Activated naive CD8-positive, alpha-beta T cell treated with anti-CD3 and anti-CD28 coated beads, Interleukin-2, amount 50 U/mL, for 16 hours (primary cell): ENCODE measurements at regions not wholly inside any gene's neighbourhood (a gene's known extent, or its start where the extent isn't known, plus 50 kb on each side); places are given as distances from the start of the nearest gene placed in this dataset.
"Not testable (repeated sequence)": the region's sequence is repeated elsewhere in the genome, so short reads cannot be mapped to it uniquely, and the experiment has no call there.

Source experiments
- DNase-seq: peaks from one replicate; pipeline ENCODE4 v3.0.0-alpha.2; 2020; ENCODE audit warnings: low read depth, low spot score

- DNase-seq, result no peak
Measured at GRCh38 chr1:78715181-78715661, 65.6 kb downstream of the IFI44 start.

GRCh38 chr1:78716186-78716585, 66.6 kb downstream of the IFI44 start:
- no peak for DNase-seq

DNA sequence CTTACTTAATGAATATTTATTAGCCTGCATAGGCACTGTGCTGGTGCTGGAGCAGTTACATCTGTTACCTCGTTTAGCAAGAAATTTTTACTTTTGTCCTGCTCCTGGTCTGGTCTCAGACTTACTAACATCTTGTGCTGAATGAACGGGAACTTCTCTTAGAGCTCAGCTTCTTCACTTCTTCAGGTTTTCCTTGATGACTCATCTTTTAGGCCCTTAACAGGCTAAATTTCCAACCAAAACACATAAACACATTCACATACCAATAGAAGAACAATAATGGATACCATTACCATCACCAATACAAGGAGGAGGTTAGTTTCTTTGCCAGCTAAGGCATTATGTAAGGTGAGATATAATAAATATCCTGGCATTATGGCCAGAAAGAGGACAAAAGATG, 68.9 kb downstream of the IFI44 start:
- DNase-seq, result no peak

- no peak for DNase-seq
Measured at GRCh38 chr1:78721136-78721535, 71.5 kb downstream of the IFI44 start.

DNA sequence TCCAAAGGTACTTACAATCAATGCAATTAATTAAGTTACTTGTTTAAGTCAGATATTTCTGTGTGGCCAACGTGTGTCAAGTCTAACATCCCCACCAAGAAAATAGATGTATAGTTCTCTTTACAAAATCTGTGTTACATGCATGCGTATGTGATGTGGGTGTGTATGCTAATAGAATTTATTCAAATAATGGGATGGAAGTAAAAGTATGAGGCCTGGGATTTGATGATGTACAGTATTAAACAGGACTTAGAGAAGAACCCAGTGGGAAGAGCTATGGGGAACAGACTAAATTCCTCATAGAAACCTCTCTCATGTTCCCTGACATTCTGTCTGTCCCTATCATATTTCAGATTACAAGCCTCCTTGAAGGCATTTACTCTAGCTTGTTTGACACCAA, 72.5 kb downstream of the IFI44 start:
- DNase-seq, result no peak

DNA sequence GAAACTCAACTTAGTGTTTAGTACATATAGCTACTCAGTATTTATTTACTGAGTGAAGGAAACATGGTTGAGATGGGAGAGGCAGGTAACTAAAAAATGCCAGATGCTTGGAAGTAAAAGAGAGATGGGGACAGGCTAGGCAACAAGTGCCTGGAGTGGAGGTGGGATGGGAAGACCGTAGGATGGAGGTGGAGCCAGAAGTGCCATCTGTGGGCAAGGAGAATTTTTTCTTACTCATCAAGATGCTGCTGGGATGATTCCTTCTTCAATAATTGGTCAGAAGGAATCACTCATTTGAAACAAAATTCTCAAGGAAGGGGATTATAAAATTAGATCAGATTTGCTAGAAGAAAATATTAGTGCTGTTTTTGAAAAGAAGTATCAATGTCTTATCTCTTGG, 72.9 kb downstream of the IFI44 start:
- DNase-seq, result no peak

DNA sequence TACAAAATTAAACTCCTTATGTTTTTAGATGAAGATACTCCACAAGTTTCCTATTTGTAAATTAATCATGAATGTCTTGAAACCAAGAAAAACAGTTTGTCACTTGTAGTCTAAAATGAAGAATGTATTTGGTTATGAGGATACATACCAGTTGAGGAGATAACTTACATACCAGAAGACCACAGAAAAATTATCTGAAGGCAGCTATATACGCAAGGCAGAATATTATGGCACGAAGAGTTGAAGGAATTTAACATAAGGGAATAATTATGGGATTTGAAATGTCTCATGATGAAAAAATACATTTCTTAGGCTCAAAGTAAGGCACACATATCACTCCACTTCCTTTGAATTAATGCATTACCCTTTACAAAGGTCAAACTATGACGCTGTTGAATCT, 73.3 kb downstream of the IFI44 start:
- no peak for DNase-seq

DNA sequence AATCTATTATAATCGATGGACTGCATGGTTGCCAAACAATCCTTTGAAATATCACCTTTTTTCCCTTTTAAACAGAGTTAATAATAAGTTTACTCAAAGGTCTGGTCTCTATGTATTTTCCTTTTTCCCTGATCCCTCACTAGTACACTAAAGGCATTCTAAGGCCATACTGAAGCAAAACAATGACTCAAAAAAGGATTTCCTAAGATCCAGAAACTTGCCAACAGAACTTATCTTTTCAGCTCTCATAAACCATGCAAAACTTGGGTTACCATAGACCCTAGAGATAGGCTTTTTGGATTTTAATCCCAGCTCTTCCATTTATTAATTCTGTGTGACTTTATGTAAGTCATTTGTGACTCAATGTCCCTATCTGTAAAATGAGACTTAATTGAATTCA, 77.1 kb downstream of the IFI44 start:
- no peak for DNase-seq

DNA sequence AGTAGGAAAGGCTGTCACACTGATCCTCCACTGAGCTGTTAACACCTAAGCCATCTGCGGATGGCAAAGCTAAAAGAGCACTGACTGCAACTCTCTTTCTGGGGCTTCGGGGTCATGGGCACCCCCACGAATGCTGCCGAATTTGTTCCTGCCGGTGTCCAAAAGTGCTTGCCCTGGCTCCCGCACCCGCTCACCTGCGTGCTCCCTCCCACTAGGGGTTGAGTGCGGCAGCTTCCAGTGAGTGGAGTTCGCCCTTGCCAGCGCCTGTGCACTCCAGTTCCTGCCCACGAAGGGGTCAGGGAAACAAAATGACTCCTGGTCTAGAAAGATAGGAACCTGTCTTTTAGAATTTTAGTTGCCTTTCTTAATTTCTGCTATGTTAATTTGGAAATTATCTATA, 78.7 kb downstream of the IFI44 start:
- DNase-seq, result no peak

- DNase-seq, result no peak
Measured at GRCh38 chr1:78730054-78730453, 80.4 kb downstream of the IFI44 start.

DNA sequence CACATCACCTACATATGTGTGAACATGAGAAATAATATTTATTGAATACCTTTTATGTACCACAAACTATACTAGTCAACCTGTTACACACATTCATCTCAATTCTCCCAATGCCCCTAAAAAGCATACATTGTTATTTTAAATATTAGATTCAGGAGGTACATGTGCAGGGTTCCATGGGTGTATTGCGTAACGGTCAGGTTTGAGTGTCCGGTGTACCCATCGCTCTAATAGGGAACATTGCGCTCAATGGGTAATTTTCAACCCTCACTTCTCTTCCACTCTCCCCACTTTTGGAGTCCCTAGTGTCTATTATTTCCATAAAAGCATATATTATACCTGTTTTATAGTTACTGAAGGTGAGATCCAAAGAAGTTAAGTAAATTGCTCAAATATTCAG, 82.0 kb downstream of the IFI44 start:
- no peak for DNase-seq

DNA sequence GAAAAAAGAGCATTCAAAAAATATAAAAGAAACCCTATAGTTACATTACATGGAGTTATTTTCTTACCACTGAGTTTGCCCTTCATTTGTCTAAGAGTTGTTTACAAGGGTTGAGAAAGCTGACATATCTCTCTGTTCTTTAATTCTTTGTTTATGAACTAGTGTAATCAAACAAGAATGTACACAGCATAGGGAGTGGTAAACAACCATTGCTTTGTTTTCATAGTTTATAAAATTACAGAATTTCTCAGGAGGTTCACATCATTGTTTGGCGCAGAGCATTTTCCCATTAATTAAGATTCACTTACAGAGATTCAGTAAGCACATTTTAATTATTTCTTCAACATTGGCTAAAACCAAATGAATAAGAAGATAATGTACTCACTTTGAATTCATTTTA, 87.6 kb downstream of the IFI44 start:
- no peak for DNase-seq

DNA sequence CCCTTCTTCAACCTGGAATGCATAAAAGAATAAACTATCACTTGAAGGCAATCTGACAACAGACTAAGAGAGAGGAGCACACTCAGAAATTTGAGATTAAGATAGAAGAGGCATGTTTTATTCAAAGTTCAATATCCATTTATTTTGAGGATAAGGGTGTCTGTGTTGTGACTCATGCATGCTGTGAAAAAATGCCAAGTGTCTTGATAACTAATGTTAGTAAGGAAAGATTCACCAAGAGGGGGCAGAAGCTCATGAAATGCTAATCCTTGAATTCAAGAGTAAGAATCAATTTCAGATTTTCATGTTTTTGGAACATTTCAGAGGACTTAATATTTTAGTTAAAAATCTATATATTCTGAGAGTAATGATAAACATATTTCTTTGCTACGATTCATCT, 94.0 kb downstream of the IFI44 start:
- DNase-seq, result no peak

DNA sequence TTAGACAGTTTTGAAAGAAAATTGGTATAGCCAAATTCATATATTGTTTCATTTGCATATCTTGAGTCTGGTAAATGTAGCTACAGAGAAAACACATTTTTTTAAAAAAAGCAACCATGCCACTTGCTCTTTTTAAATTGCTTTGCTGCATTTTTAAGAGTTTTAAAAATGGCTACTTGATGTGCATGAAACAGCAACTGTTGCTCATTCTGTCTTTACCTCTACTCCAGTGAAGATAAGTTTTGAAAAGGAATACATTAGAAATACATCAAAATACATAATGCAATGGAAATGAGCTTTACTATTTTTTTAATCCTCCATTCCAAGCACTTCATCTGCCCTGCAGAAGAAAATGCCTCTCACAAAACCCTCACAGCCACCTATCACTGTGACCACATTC, 95.5 kb downstream of the IFI44 start:
- no peak for DNase-seq

GRCh38 chr1:78753679-78754078, 104.0 kb downstream of the IFI44 start:
- not testable (repeated sequence) for DNase-seq

DNA sequence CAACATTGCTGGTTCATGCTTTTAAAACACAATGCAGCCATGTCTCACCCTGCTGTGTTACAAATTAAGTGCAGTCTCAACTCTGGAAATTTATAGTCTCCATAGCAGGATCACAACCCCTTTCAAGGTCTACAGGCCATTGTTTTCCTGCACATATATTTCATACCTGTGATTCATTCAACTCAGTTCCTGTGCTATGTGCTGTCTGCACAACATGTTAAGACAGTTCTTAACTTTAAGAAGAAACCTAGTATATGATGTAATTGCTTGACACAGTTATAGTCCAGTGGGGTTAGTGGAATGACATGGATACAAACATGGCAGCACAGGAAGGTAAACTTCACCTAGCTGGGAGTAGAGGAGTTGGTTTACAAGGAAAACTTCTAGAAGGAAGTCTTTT, 106.4 kb downstream of the IFI44 start:
- DNase-seq, result no peak

- no peak for DNase-seq
Measured at GRCh38 chr1:78758506-78758905, 108.9 kb downstream of the IFI44 start.

- DNase-seq, result no peak
Measured at GRCh38 chr1:78759881-78760280, 110.2 kb downstream of the IFI44 start.

GRCh38 chr1:78760858-78761257, 111.2 kb downstream of the IFI44 start:
- DNase-seq, result no peak

- no peak for DNase-seq
Measured at GRCh38 chr1:78762113-78762512, 112.5 kb downstream of the IFI44 start.

DNA sequence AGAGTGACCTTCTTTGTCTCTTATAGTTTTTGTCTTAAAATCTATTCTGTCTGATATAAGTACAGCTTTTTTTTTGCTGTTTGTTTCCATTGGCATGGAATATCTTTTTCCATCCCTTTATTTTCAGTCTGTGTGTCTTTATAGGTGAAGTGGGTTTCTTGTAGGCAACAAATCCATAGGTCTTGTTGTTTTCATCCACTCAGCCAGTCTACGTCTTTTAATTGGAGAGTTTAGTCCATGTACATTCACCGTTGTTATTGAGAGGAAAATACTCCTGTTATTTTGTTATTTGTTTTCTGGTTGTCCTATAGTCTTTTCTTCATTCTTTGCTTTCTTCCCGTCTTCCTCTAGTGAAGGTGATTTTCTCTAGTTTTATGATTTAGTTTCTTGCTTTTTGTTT, 115.9 kb downstream of the IFI44 start:
- DNase-seq, result no peak

GRCh38 chr1:78779831-78780230, 130.2 kb downstream of the IFI44 start:
- DNase-seq, result no peak

- DNase-seq, result no peak
Measured at GRCh38 chr1:78787544-78787943, 137.9 kb downstream of the IFI44 start.

GRCh38 chr1:78790174-78790573, 140.5 kb downstream of the IFI44 start:
- DNase-seq, result no peak

- no peak for DNase-seq
Measured at GRCh38 chr1:78792756-78793155, 143.1 kb downstream of the IFI44 start.
